CD4-positive, alpha-beta T cell (primary cell): ENCODE measurements at regions not wholly inside any gene's neighbourhood (a gene's known extent, or its start where the extent isn't known, plus 50 kb on each side); places are given as distances from the start of the nearest gene placed in this dataset.

Source experiments
- ATAC-seq: fragments of 200-7000 bp; cut with Tn5 transposase; one replicate; pipeline ENCODE4 v1.10.0; 2022; ENCODE audit warnings: mild to moderate bottlenecking; ENCODE audit not compliant: poor library complexity
- CTCF ChIA-PET: fragments of 350-600 bp; sonication (Branson Sonifier 250); formaldehyde crosslinking; loops from one replicate; lab custom pipeline; 2021; ENCODE audit warnings: antibody characterized with exemption, inconsistent platforms; lab: Charles Lee
- POLR2A ChIA-PET: fragments of 350-600 bp; sonication (Branson Sonifier 250); formaldehyde crosslinking; loops from one replicate; lab custom pipeline; 2021; ENCODE audit warnings: antibody characterized with exemption, inconsistent platforms; lab: Charles Lee
- DNase-seq, 14 experiments: peaks; one replicate each; pipeline ENCODE4 v3.0.0-alpha.2; 2013 to 2020; ENCODE audit warnings: mixed read lengths in 2 of 14
- H3K27ac ChIP-seq, 2 donors: one replicate each; pipeline versions ENCODE4 v1.5.1 to v1.7.0; 2013; ENCODE audit warnings: low read length in 2 of 2, low read depth in 1 of 2, mild to moderate bottlenecking in 1 of 2
- H3K27me3 ChIP-seq, 2 experiments: 1 replicate in 1 of 2; 2 replicates in 1 of 2; pipeline versions ENCODE4 v1.6.1 to v1.7.0; 2013; ENCODE audit warnings: low read length in 2 of 2, control low read depth in 1 of 2, mild to moderate bottlenecking in 1 of 2, moderate library complexity in 1 of 2; ENCODE audit not compliant: insufficient read depth in 2 of 2, control insufficient read depth in 1 of 2
- H3K36me3 ChIP-seq: one replicate; pipeline ENCODE4 v1.6.1; 2013; ENCODE audit warnings: low read length, control low read depth; ENCODE audit not compliant: insufficient read depth
- H3K4me1 ChIP-seq: one replicate; pipeline ENCODE4 v1.6.1; 2013; ENCODE audit warnings: low read length, control low read depth; ENCODE audit not compliant: insufficient read depth
- H3K4me3 ChIP-seq: one replicate; pipeline ENCODE4 v1.5.1; 2013; ENCODE audit warnings: mild to moderate bottlenecking, low read length, moderate library complexity
- H3K9me3 ChIP-seq, 2 experiments: 1 replicate in 1 of 2; 2 replicates in 1 of 2; pipeline versions ENCODE4 v1.6.1 to v1.7.0; 2013; ENCODE audit warnings: low read length in 2 of 2, mild to moderate bottlenecking in 2 of 2, control low read depth in 1 of 2, moderate library complexity in 1 of 2; ENCODE audit not compliant: control insufficient read depth in 1 of 2, insufficient read depth in 1 of 2
- H3K27ac Mint-ChIP-seq: one replicate; pipeline ENCODE4 v1.8.0; 2020; ENCODE audit warnings: mixed read lengths
- H3K27me3 Mint-ChIP-seq: one replicate; pipeline ENCODE4 v1.8.0; 2021; ENCODE audit warnings: mixed read lengths
- H3K36me3 Mint-ChIP-seq: one replicate; pipeline ENCODE4 v1.8.0; 2021; ENCODE audit warnings: low read depth, mixed read lengths
- H3K4me1 Mint-ChIP-seq: one replicate; pipeline ENCODE4 v1.8.0; 2021; ENCODE audit warnings: low read depth, mixed read lengths
- H3K4me3 Mint-ChIP-seq: one replicate; pipeline ENCODE4 v1.8.0; 2020; ENCODE audit warnings: mild to moderate bottlenecking, mixed read lengths
- H3K9me3 Mint-ChIP-seq: one replicate; pipeline ENCODE4 v1.8.0; 2020; ENCODE audit warnings: mixed read lengths
- intact Hi-C, 2 experiments: fragments of 100-400 bp; cut with DNase I in 1 of 2; cut with micrococcal nuclease in 1 of 2; formaldehyde crosslinking; loops; one replicate each; pipeline versions ENCODE4 v1.15.1 to v1.9.0; 2023 to 2025; cut with DNase I, micrococcal nuclease
- TF ChIP-seq, protein P1 (sequence below): fragments of 200-600 bp; IDR thresholded peaks from one replicate; pipeline ENCODE4 v1.8.0; 2022; ENCODE audit warnings: antibody characterized with exemption, mild to moderate bottlenecking

DNA sequence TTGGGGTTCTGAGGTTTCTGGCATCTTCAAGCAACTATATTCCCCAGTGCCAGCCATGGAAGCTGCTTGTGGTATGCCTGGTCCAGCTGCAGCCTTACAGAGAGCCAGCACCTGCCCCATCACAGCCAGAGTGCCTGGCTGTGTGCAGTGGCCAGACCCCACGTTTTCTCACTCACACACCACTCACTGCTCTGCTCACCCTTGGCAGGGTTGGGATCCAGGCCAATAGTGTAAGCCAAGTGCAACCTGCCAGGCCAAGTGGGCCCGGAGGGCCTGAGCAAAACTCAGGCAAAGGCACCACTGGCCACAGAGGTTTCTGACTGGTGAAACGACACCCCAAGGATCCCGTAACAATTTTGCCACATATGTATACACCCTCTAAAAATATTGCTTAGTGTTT lies 67.9 kb upstream of the EYA4 start:
- no peaks in the 10 kb centered on the region for H3K36me3 ChIP-seq
- H3K27me3 Mint-ChIP-seq = no peaks in the 10 kb centered on the region
- no peaks in the 10 kb centered on the region for H3K36me3 Mint-ChIP-seq
- H3K4me3 Mint-ChIP-seq = no peak overlapping the region
- H3K4me3 ChIP-seq = no peak overlapping the region
- no peaks in the 10 kb centered on the region for H3K4me1 ChIP-seq
- CTCF ChIA-PET = no interaction called here
- no peak for ATAC-seq
- POLR2A ChIA-PET = no interaction called here
- peaks cover 8 to 15% of the 10 kb centered on the region in 2 experiments for H3K9me3 ChIP-seq
- TF ChIP-seq, protein P1, sequence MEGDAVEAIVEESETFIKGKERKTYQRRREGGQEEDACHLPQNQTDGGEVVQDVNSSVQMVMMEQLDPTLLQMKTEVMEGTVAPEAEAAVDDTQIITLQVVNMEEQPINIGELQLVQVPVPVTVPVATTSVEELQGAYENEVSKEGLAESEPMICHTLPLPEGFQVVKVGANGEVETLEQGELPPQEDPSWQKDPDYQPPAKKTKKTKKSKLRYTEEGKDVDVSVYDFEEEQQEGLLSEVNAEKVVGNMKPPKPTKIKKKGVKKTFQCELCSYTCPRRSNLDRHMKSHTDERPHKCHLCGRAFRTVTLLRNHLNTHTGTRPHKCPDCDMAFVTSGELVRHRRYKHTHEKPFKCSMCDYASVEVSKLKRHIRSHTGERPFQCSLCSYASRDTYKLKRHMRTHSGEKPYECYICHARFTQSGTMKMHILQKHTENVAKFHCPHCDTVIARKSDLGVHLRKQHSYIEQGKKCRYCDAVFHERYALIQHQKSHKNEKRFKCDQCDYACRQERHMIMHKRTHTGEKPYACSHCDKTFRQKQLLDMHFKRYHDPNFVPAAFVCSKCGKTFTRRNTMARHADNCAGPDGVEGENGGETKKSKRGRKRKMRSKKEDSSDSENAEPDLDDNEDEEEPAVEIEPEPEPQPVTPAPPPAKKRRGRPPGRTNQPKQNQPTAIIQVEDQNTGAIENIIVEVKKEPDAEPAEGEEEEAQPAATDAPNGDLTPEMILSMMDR = no peak
- H3K27ac Mint-ChIP-seq = no peak overlapping the region
- no peaks in the 10 kb centered on the region for H3K9me3 Mint-ChIP-seq
- intact Hi-C loops = no loop called here
- no peaks in the 10 kb centered on the region for H3K27me3 ChIP-seq
- no peaks in the 10 kb centered on the region for H3K4me1 Mint-ChIP-seq
- no peak for DNase-seq
- H3K27ac ChIP-seq = no peak overlapping the region

DNA sequence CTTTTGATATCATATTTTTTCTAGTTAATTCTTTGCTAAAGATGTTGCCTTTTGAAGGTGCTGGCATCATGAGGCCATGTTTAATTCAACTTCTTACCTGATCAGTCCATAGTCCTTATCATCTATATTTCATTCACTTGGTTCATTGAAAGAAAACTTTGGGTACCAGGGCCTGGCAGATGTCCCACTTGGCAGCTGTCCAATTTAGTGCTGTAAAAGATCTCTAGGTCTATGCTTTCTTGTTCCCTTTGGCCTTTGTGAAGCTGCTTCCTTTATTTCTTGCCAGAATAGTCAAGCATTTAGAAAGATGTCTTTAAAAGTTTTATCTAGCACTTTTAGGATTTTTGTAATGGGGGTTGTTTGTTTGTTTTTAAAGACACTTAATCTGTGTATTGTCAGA lies 61.7 kb upstream of the EYA4 start:
- intact Hi-C loops = no loop called here
- ChIA-PET POLR2A (no interaction called here), CTCF (no interaction called here)
- H3K4me1 Mint-ChIP-seq = no peaks in the 10 kb centered on the region
- H3K36me3 Mint-ChIP-seq = no peaks in the 10 kb centered on the region
- Histone ChIP-seq H3K36me3 (no peaks in the 10 kb centered on the region), H3K4me3 (no peak overlapping the region), H3K27me3 (no peaks in the 10 kb centered on the region), H3K9me3 (no peaks in the 10 kb centered on the region), H3K27ac (no peak overlapping the region), H3K4me1 (no peaks in the 10 kb centered on the region)
- TF ChIP-seq, protein P1 = no peak
- no peak overlapping the region for H3K27ac Mint-ChIP-seq
- H3K9me3 Mint-ChIP-seq = peaks cover 2% of the 10 kb centered on the region
- DNase-seq (no peak), ATAC-seq (no peak)
- peaks cover 5% of the 10 kb centered on the region for H3K27me3 Mint-ChIP-seq
- no peak overlapping the region for H3K4me3 Mint-ChIP-seq

DNA sequence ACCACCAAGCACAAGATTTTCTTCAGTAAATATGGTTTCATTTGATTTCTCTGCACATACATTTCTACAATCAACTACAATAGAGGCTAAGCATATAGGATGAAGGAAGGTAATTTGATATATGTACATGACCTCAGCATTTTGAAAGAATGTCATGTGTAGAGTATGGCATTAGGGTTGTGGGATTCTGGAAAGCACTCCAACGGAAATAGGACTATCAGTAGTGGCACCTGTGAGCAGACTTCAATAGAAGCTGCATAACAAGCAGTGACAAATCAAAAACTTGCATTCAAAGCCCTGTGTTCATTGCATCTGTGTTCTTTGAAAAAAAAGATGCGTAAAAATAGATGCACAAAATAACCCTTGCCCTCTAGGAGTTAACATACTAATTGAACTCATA lies 57.5 kb upstream of the EYA4 start:
- intact Hi-C loops = no loop called here
- H3K27ac ChIP-seq = no peak overlapping the region
- Mint-ChIP-seq H3K9me3 (peaks cover 2% of the 10 kb centered on the region), H3K4me1 (no peaks in the 10 kb centered on the region), H3K4me3 (no peak overlapping the region), H3K36me3 (no peaks in the 10 kb centered on the region), H3K27ac (no peak overlapping the region), H3K27me3 (peaks cover 5% of the 10 kb centered on the region)
- ChIA-PET POLR2A (no interaction called here), CTCF (no interaction called here)
- ATAC-seq (no peak), DNase-seq (no peak)
- no peaks in the 10 kb centered on the region for H3K4me1 ChIP-seq
- no peaks in the 10 kb centered on the region for H3K36me3 ChIP-seq
- H3K9me3 ChIP-seq = no peaks in the 10 kb centered on the region
- H3K4me3 ChIP-seq = no peak overlapping the region
- TF ChIP-seq, protein P1 = no peak
- no peaks in the 10 kb centered on the region for H3K27me3 ChIP-seq
